ENCODE measurements at regions not wholly inside any gene's neighbourhood (a gene's known extent, or its start where the extent isn't known, plus 50 kb on each side); places are given as distances from the start of the nearest gene placed in this dataset.
"Not testable (repeated sequence)": the region's sequence is repeated elsewhere in the genome, so short reads cannot be mapped to it uniquely, and the experiment has no call there.

GRCh38 chr2:120504936-120505705 is 159.2 kb downstream of the INHBB start:
- ATAC-seq (replicated peaks in 6 of 8) = no peak
- WGBS, 10 experiments = 80 to 96% (median 89%) methylated on average over 1 to 13 of the region's 15 CpGs; no CpG with 5 or more reads in 2 of the 10 experiments
- no peak overlapping the region for H3K4me3 ChIP-seq
- no peak overlapping the region for H3K27ac ChIP-seq
- H3K4me1 ChIP-seq (replicated peaks in 1 of 2) = peaks cover 0 to 16% of the 10 kb centered on the region in 2 donors
- in situ Hi-C loops (cut with MboI; ENCODE audit: low pct_unique_long_range_greater_than_20kb in 2 of 9, low sequenced_read_pairs in 9 of 9, unreplicated experiment in 9 of 9) = loop anchor here in 2 of 9 experiments (25.0 kb wide), 1 partner anchor 168 kb away; the partner anchor contains the start of gene INHBB (in 2 of the 2)

- WGBS, 10 experiments = 16 to 100% (median 78%) methylated on average over 1 to 5 of the region's 7 CpGs; no CpG with 5 or more reads in 3 of the 10 experiments
- Histone ChIP-seq H3K4me1 (replicated peaks in 1 of 2) (peaks cover 23 to 41% of the 10 kb centered on the region in 2 donors), H3K27ac (no peak overlapping the region), H3K4me3 (no peak overlapping the region)
- ATAC-seq (replicated peaks in 6 of 8) = peak in 2 of 8 experiments; percentile 29 to 75
- in situ Hi-C loops (cut with MboI; ENCODE audit: low pct_unique_long_range_greater_than_20kb in 2 of 9, low sequenced_read_pairs in 9 of 9, unreplicated experiment in 9 of 9) = loop anchor here in 2 of 9 experiments (25.0 kb wide), 1 partner anchor 171 kb away; the partner anchor contains the start of gene INHBB (in 2 of the 2)
Measured at GRCh38 chr2:120508567-120509041, 162.7 kb downstream of the INHBB start.

- Histone ChIP-seq H3K4me3 (no peak overlapping the region), H3K27ac (no peak overlapping the region), H3K4me1 (replicated peaks in 1 of 2) (peaks cover 23 to 44% of the 10 kb centered on the region in 2 donors)
- WGBS, 10 experiments = 73 to 100% (median 96%) methylated on average over 2 to 10 of the region's 14 CpGs; no CpG with 5 or more reads in 4 of the 10 experiments
- ATAC-seq (replicated peaks in 6 of 8) = no peak
- in situ Hi-C loops (cut with MboI; ENCODE audit: low pct_unique_long_range_greater_than_20kb in 2 of 9, low sequenced_read_pairs in 9 of 9, unreplicated experiment in 9 of 9) = loop anchor here in 2 of 9 experiments (25.0 kb wide), 1 partner anchor 172 kb away; the partner anchor contains the start of gene INHBB (in 2 of the 2)
Measured at GRCh38 chr2:120509213-120509815, 163.4 kb downstream of the INHBB start.

- H3K27ac ChIP-seq = no peak overlapping the region
- in situ Hi-C loops (cut with MboI; ENCODE audit: low pct_unique_long_range_greater_than_20kb in 2 of 9, low sequenced_read_pairs in 9 of 9, unreplicated experiment in 9 of 9) = loop anchor here in 2 of 9 experiments (25.0 kb wide), 1 partner anchor 173 kb away; the partner anchor contains the start of gene INHBB (in 2 of the 2)
- peaks cover 23 to 44% of the 10 kb centered on the region in 2 donors for H3K4me1 ChIP-seq (replicated peaks in 1 of 2)
- 38 to 100% (median 98%) methylated on average over 1 to 4 of the region's 10 CpGs; no CpG with 5 or more reads in 6 of the 10 experiments for WGBS, 10 experiments
- ATAC-seq (replicated peaks in 6 of 8) = no peak
- H3K4me3 ChIP-seq = no peak overlapping the region
Measured at GRCh38 chr2:120509991-120510735, 164.2 kb downstream of the INHBB start.

GRCh38 chr2:120510751-120511395 is 164.9 kb downstream of the INHBB start:
- in situ Hi-C loops (cut with MboI; ENCODE audit: low pct_unique_long_range_greater_than_20kb in 2 of 9, low sequenced_read_pairs in 9 of 9, unreplicated experiment in 9 of 9) = loop anchor here in 2 of 9 experiments (25.0 kb wide), 1 partner anchor 174 kb away; the partner anchor contains the start of gene INHBB (in 2 of the 2)
- Histone ChIP-seq H3K27ac (no peak overlapping the region), H3K4me1 (replicated peaks in 1 of 2) (peaks cover 23 to 44% of the 10 kb centered on the region in 2 donors), H3K4me3 (no peak overlapping the region)
- 80 to 94% (median 92%) methylated on average over 2 to 4 of the region's 11 CpGs; no CpG with 5 or more reads in 7 of the 10 experiments for WGBS, 10 experiments
- ATAC-seq (replicated peaks in 6 of 8) = peak in 5 of 8 experiments; percentile 24 to 50 (median 39)

GRCh38 chr2:120511536-120511935 is 165.6 kb downstream of the INHBB start:
- peak in 6 of 8 experiments; percentile 43 to 90 (median 87) for ATAC-seq (replicated peaks in 6 of 8)
- H3K4me1 ChIP-seq (replicated peaks in 1 of 2) = peaks cover 26 to 44% of the 10 kb centered on the region in 2 donors
- no peak overlapping the region for H3K4me3 ChIP-seq
- H3K27ac ChIP-seq = peak overlapping the region in 1 of 2 donors; percentile 44
- in situ Hi-C loops (cut with MboI; ENCODE audit: low pct_unique_long_range_greater_than_20kb in 2 of 9, low sequenced_read_pairs in 9 of 9, unreplicated experiment in 9 of 9) = loop anchor here in 2 of 9 experiments (25.0 kb wide), 1 partner anchor 174 kb away; the partner anchor contains the start of gene INHBB (in 2 of the 2)
- 4 to 65% (median 12%) methylated on average over 2 to 16 of the region's 18 CpGs; no CpG with 5 or more reads in 2 of the 10 experiments for WGBS, 10 experiments

GRCh38 chr2:120511947-120512710 is 166.2 kb downstream of the INHBB start:
- no peak overlapping the region for H3K4me3 ChIP-seq
- peak overlapping the region; percentile 29 to 42 for H3K27ac ChIP-seq
- in situ Hi-C loops (cut with MboI; ENCODE audit: low pct_unique_long_range_greater_than_20kb in 2 of 9, low sequenced_read_pairs in 9 of 9, unreplicated experiment in 9 of 9) = loop anchor here in 2 of 9 experiments (25.0 kb wide), 1 partner anchor 175 kb away; the partner anchor contains the start of gene INHBB (in 2 of the 2)
- ATAC-seq (replicated peaks in 6 of 8) = peak in 5 of 8 experiments; percentile 45 to 68 (median 61)
- peaks cover 27 to 44% of the 10 kb centered on the region in 2 donors for H3K4me1 ChIP-seq (replicated peaks in 1 of 2)
- WGBS, 10 experiments = 15 to 72% (median 59%) methylated on average over 1 to 6 of the region's 19 CpGs; no CpG with 5 or more reads in 3 of the 10 experiments

GRCh38 chr2:120513776-120514357 is 167.9 kb downstream of the INHBB start:
- H3K27ac ChIP-seq = no peak overlapping the region
- no peak for ATAC-seq (replicated peaks in 6 of 8)
- in situ Hi-C loops (cut with MboI; ENCODE audit: low pct_unique_long_range_greater_than_20kb in 2 of 9, low sequenced_read_pairs in 9 of 9, unreplicated experiment in 9 of 9) = loop anchor here in 2 of 9 experiments (25.0 kb wide), 1 partner anchor 177 kb away; the partner anchor contains the start of gene INHBB (in 2 of the 2)
- 62 to 100% (median 88%) methylated on average over 1 to 6 of the region's 10 CpGs; no CpG with 5 or more reads in 1 of the 10 experiments for WGBS, 10 experiments
- peaks cover 33 to 49% of the 10 kb centered on the region in 2 donors for H3K4me1 ChIP-seq (replicated peaks in 1 of 2)
- no peak overlapping the region for H3K4me3 ChIP-seq

GRCh38 chr2:120514521-120514920 is 168.6 kb downstream of the INHBB start:
- Histone ChIP-seq H3K4me1 (replicated peaks in 1 of 2) (peaks cover 33 to 49% of the 10 kb centered on the region in 2 donors), H3K27ac (no peak overlapping the region), H3K4me3 (no peak overlapping the region)
- WGBS, 10 experiments = 47 to 73% methylated on average over 3 to 4 of the region's 8 CpGs; no CpG with 5 or more reads in 8 of the 10 experiments
- no peak for ATAC-seq (replicated peaks in 6 of 8)
- in situ Hi-C loops (cut with MboI; ENCODE audit: low pct_unique_long_range_greater_than_20kb in 2 of 9, low sequenced_read_pairs in 9 of 9, unreplicated experiment in 9 of 9) = loop anchor here in 2 of 9 experiments (25.0 kb wide), 1 partner anchor 177 kb away; the partner anchor contains the start of gene INHBB (in 2 of the 2)

- H3K4me1 ChIP-seq (replicated peaks in 1 of 2) = peaks cover 33 to 46% of the 10 kb centered on the region in 2 donors
- WGBS, 10 experiments = 80 to 100% (median 100%) methylated on average over 1 of the region's 1 CpG; no CpG with 5 or more reads in 7 of the 10 experiments
- in situ Hi-C loops (cut with MboI; ENCODE audit: low pct_unique_long_range_greater_than_20kb in 2 of 9, low sequenced_read_pairs in 9 of 9, unreplicated experiment in 9 of 9) = loop anchor here in 2 of 9 experiments (25.0 kb wide), 1 partner anchor 178 kb away; the partner anchor contains the start of gene INHBB (in 2 of the 2)
- H3K27ac ChIP-seq; H3K4me3 ChIP-seq; ATAC-seq (replicated peaks in 6 of 8): not testable (repeated sequence)
Measured at GRCh38 chr2:120515066-120515758, 169.3 kb downstream of the INHBB start.

All from motor neuron (in vitro differentiated cells).